GM21723 (cell line): ENCODE measurements at regions not wholly inside any gene's neighbourhood (a gene's known extent, or its start where the extent isn't known, plus 50 kb on each side); places are given as distances from the start of the nearest gene placed in this dataset.
"Not testable (repeated sequence)": the region's sequence is repeated elsewhere in the genome, so short reads cannot be mapped to it uniquely, and the experiment has no call there.

Experiments used
- ATAC-seq: cut with Tn5 transposase; IDR thresholded peaks from one replicate; pipeline ENCODE4 v1.9.1; 2021; ENCODE audit warnings: mild to moderate bottlenecking, moderate library complexity; ENCODE audit not compliant: unreplicated experiment

DNA sequence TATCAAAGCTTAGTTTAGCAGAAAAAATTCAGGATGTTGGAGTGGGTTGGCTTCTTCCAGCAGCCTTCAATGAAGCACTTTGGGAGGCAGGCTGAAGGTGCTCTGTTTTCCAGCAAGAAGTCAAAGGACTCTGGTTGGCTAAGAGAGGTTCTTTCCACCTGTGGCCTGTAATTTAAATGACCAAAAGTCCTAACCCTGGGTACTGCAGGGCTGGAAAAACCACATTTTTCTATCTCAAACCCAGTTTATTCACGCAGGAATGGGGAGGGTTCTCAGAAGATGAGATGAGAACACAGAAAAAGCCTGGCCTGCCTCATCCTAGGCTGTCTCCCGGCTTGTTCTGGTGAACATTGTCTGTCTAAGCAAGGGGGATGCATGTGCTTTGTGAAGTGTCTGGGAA, 68.6 kb upstream of the ZFHX3 start:
- ATAC-seq: no peak

DNA sequence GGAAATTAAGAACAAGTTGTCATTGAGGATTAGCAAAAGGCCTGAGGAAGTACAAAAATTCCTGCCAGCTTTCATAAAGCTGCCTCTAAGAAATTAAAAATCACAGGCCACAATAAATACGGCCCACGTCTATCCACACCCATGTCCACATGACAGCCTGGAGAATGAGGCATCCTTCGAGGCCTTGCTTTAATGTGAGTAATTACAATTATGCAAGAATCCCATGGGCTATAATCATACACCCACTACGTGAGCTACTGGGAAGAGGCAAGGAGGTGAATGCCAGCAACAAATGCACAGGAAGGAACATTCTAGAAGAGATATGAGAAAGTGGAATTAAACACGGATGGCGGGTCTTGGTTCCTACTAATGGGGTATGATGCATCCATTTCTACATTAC, 65.4 kb upstream of the ZFHX3 start:
- no peak for ATAC-seq

DNA sequence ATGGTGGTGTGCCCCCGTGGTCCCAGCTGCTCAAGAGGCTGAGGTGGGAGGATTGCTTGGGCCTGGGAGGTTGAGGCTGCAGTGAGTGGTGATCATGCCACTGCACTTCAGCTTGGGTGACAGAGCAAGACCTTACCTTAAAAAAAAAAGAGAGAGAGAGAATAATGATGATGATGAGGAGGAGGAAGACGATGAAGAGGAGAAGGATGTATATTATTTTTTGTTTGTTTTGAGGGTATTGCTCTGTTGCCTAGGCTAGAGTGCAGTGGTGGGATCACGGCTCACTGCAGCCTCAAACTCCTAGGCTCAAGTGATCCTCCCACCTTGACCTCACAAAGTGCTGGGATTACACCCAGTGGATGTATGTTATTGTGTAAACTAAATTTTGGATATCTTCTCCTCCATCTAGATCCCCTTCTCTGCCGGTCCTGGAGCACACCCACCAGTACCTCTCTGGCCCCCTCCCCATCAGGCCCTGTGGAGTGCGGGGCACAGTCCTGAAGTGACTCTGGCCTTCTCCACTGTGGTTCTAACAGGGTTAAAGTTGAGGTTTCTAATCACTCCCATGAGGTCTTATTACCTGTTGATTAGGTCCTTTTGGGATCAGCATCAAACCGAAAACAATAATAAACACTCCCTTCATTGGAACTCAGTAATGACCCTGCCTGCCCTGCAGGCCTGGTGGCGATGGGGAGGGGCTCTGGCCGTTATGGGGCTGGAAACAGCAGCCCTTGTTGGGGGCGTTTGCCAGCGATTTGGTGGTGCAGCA, 60.5 kb upstream of the ZFHX3 start:
- no peak for ATAC-seq

DNA sequence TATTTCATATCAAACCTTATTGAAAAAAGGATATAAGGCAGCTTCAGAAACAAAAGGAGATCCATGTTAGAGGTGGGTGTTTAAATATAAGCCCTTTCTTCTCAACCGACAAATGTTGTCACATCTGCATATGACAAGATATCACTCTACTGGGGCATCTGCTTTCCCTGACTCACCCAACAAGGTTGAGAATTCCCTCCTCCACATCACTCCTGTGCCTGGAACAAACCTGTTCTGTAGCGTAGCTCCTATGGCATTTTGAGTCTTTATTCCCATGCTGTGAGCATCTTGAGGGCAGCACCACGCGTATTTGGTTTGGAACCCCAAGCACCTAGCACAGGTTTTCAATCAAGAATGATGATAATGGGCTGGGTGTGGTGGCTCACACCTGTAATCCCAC, 59.4 kb upstream of the ZFHX3 start:
- no peak for ATAC-seq

DNA sequence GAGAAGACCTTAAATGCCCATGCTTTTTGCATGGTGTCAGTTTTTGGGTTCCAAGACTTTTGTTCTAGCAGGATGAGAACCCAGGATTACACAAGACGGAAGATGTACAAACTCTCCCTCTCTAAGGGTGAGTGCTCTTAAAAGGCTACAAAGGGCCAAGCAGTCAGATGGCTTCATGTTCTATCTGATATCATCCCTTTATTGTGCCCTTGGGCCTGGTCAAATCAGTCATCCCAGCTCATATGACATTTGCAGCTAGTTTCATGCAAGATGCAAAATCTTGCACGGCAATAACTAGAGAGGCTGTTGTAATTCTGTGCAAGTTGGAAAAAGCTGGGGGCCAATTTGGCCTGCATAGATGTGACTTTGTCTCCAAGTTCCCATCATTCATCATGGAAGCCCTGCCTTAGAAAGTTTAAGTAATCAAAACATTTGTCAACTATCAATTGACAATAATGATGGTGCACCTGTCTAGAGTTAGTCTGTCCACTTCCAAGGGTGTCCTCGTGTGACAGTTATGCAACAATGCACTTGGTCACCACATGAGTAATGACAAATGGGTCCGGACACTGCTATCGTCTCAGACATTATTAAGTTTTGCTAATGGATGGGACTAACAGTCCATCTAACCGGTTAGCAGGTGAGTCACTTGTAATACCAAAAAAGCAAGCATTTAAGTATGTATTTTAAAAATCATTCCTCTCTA, 58.6 kb upstream of the ZFHX3 start:
- no peak for ATAC-seq

DNA sequence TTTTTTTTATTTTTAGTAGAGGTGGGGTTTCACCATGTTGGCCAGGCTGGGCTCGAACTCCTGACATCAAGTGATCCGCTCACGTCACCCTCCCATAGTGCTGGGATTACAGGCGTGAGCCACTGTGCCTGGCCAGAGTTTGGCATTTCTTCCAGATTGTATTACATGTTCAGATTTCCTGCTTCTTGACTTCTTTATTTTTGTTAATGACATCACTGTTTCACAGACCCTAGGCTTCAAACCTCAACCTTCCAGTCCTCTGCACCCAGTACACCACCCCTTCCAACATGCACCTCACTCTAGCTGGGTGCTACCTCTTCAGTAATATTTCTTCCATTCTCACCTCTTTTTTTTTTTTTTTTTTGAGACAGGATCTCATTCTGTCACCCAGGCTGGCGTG, 53.6 kb upstream of the ZFHX3 start:
- no peak for ATAC-seq

DNA sequence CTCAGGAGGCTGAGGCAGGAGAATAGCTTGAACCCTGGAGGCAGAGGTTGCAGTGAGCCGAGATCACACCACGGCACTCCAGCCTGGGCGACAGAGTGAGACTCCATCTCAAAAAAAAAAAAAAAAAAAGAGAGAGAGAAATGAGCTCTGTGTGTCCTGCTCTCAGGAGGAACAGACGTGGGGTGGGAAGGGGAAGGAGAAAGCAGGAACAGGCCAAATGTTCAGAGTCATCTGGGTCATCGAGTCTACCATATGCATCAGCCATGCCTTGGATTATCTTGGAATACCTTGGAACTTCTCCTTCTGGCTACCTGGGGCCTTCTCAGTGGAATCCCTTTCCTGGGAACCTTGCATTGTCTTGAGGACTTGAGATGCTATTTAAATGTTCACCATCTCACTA, 51.7 kb upstream of the ZFHX3 start:
- not testable (repeated sequence) for ATAC-seq
